ENCODE measurements at regions not wholly inside any gene's neighbourhood (a gene's known extent, or its start where the extent isn't known, plus 50 kb on each side); places are given as distances from the start of the nearest gene placed in this dataset.

DNA sequence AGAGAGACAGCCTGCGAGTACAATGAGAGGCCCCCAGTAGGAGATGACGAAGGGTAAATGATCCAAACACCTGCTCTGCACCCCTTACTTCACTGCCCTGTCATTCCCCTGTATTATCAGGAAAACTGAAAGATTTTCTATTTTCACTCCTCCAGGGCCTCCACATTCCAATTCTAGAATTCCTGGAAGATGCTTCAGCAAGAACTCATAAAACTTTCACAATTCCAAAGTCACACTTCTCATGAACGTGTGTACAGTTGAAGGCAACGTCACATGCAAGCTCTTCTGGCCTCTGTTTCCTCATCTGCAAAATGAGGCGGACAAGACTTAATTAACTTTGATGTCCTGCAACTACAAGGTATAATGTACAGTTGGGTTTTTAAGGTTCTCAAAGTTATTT, 62.8 kb upstream of the SPATA12 start:
- Histone ChIP-seq H3K27me3 (no peaks in the 10 kb centered on the region), H3K9me3 (no peaks in the 10 kb centered on the region), H3K27ac (no peak overlapping the region), H3K4me3 (ENCODE audit: low read depth in 1 of 2, low read length in 1 of 2) (no peak overlapping the region), H3K4me1 (ENCODE audit: control insufficient read depth in 1 of 2, insufficient read depth in 1 of 2, low read depth in 1 of 2, low read length in 1 of 2) (no peaks in the 10 kb centered on the region), H3K36me3 (no peaks in the 10 kb centered on the region)
- TF ChIP-seq, protein P1, sequence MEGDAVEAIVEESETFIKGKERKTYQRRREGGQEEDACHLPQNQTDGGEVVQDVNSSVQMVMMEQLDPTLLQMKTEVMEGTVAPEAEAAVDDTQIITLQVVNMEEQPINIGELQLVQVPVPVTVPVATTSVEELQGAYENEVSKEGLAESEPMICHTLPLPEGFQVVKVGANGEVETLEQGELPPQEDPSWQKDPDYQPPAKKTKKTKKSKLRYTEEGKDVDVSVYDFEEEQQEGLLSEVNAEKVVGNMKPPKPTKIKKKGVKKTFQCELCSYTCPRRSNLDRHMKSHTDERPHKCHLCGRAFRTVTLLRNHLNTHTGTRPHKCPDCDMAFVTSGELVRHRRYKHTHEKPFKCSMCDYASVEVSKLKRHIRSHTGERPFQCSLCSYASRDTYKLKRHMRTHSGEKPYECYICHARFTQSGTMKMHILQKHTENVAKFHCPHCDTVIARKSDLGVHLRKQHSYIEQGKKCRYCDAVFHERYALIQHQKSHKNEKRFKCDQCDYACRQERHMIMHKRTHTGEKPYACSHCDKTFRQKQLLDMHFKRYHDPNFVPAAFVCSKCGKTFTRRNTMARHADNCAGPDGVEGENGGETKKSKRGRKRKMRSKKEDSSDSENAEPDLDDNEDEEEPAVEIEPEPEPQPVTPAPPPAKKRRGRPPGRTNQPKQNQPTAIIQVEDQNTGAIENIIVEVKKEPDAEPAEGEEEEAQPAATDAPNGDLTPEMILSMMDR (IDR thresholded peaks at IDR 0.05), result no peak

DNA sequence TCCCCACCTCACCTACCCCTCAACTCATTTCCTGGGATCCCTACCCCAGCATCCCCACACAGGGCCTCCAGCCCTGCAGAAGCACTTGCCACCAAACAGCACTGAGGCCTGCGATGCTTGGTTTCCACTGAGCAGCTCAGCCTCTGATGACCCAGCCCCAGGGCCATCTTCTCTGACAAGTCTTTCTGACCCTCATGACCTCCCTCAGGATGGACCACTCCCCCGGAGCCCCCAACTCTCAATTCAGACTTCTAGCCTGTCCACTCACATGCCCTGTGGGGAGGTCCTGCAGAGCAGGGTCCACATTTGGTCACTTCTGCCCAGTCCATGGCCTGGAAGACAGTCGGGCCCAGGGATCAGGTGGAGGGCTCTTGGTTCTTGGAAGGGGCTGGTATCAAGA, 63.4 kb upstream of the SPATA12 start:
- TF ChIP-seq, protein P1 (IDR thresholded peaks at IDR 0.05), result no peak
- Histone ChIP-seq H3K4me3 (ENCODE audit: low read depth in 1 of 2, low read length in 1 of 2) (no peak overlapping the region), H3K27ac (no peak overlapping the region), H3K9me3 (no peaks in the 10 kb centered on the region), H3K4me1 (ENCODE audit: control insufficient read depth in 1 of 2, insufficient read depth in 1 of 2, low read depth in 1 of 2, low read length in 1 of 2) (no peaks in the 10 kb centered on the region), H3K36me3 (no peaks in the 10 kb centered on the region), H3K27me3 (no peaks in the 10 kb centered on the region)

DNA sequence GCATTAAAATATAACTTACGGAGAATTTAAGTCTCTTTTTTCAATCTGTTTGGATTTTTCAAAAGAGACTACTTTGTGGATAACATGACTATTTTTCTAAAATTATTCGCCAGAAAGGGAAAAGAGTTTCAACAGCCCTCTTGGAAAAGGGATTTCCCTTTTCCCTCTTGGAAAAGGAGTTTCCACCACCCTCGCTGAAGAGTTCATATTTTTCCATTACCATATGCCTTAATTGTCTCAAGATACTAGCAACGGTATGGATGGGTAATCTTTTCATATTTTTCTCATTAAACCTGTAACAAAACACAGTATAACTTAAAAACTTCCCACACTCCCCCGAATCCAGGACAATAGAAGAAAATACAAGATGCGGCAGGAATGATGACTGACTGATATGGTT, 66.1 kb upstream of the SPATA12 start:
- H3K4me1 ChIP-seq (ENCODE audit: control insufficient read depth in 1 of 2, insufficient read depth in 1 of 2, low read depth in 1 of 2, low read length in 1 of 2), result no peaks in the 10 kb centered on the region
- no peaks in the 10 kb centered on the region for H3K36me3 ChIP-seq
- H3K4me3 ChIP-seq (ENCODE audit: low read depth in 1 of 2, low read length in 1 of 2), result no peak overlapping the region
- H3K27me3 ChIP-seq, result no peaks in the 10 kb centered on the region
- no peaks in the 10 kb centered on the region for H3K9me3 ChIP-seq
- no peak overlapping the region for H3K27ac ChIP-seq
- TF ChIP-seq, protein P1 (IDR thresholded peaks at IDR 0.05), result no peak

DNA sequence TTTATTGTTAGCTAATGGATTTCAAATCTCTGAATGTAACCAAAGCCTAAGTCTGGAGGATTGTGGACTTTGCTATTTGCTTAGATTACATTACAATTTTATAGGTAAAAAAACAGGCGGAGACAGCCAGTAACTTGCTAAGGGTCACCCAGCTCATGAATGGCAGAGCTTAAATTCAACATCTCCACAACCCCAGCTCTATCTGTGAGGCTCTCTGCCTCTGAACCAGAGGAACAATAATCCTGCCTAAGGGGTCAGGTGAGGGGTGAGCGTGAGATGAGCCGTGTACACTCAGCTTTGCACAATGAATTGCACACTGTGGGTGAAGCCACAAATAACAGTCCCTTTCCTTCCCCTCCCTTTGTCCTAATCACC, 69.8 kb upstream of the SPATA12 start:
- H3K4me3 ChIP-seq (ENCODE audit: low read depth in 1 of 2, low read length in 1 of 2), result no peak overlapping the region
- no peaks in the 10 kb centered on the region for H3K36me3 ChIP-seq
- H3K9me3 ChIP-seq, result no peaks in the 10 kb centered on the region
- TF ChIP-seq, protein P1 (IDR thresholded peaks at IDR 0.05), result no peak
- H3K27ac ChIP-seq, result no peak overlapping the region
- no peaks in the 10 kb centered on the region for H3K27me3 ChIP-seq
- H3K4me1 ChIP-seq (ENCODE audit: control insufficient read depth in 1 of 2, insufficient read depth in 1 of 2, low read depth in 1 of 2, low read length in 1 of 2), result no peaks in the 10 kb centered on the region

DNA sequence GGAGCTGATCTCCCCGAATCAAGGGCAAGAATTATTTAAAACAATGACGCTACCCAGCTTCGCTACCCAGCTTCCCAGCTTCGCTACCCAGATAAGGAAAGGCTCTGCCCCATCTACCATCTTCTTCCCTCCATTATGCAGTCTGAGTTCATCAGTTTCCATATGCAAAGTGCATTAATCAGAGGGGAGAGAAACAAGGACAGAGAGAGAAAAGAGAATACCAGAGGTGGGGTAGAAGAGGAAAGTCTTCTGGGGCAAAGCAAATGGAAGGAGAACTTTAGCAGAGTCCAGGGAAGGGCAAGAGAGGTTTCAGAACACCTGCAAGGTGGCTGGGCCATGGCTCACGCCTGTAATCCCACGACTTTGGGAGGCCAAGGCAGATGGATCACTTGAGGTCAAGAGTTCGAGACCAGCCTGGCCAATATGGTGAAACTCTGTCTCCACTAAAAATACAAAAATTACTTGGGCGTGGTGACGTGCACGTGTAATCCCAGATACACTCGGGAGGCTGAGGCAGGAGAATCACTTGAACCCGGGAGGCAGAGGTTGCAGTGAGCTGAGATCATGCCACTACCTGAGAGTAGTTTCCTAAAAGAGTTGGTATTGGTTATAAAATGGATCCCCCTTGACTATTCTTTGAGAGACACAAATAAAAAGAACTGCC, 70.4 kb upstream of the SPATA12 start:
- H3K27ac ChIP-seq, result no peak overlapping the region
- no peak overlapping the region for H3K4me3 ChIP-seq (ENCODE audit: low read depth in 1 of 2, low read length in 1 of 2)
- no peaks in the 10 kb centered on the region for H3K9me3 ChIP-seq
- H3K27me3 ChIP-seq, result no peaks in the 10 kb centered on the region
- TF ChIP-seq, protein P1 (IDR thresholded peaks at IDR 0.05), result no peak
- H3K4me1 ChIP-seq (ENCODE audit: control insufficient read depth in 1 of 2, insufficient read depth in 1 of 2, low read depth in 1 of 2, low read length in 1 of 2), result no peaks in the 10 kb centered on the region
- no peaks in the 10 kb centered on the region for H3K36me3 ChIP-seq
